Breast epithelium (tissue), 4 donors: ENCODE measurements at regions not wholly inside any gene's neighbourhood (a gene's known extent, or its start where the extent isn't known, plus 50 kb on each side); places are given as distances from the start of the nearest gene placed in this dataset.

Source experiments
- DNase-seq, 2 donors: peaks; one replicate each; pipeline ENCODE4 v3.0.0-alpha.2; 2019; ENCODE audit warnings: low spot score in 2 of 2
- H3K27ac ChIP-seq, 2 donors: fragments of 200-600 bp; sonication (generic) in 1 of 2; one replicate each; pipeline ENCODE4 v1.5.1; 2016 to 2019; ENCODE audit warnings: mild to moderate bottlenecking in 1 of 2
- H3K27me3 ChIP-seq, 2 donors: fragments of 200-600 bp; sonication (generic) in 1 of 2; one replicate each; pipeline versions ENCODE4 v1.5.1 to v1.6.0; 2017 to 2019; ENCODE audit warnings: control low read depth in 1 of 2, mild to moderate bottlenecking in 1 of 2
- H3K36me3 ChIP-seq: fragments of 200-600 bp; one replicate; pipeline ENCODE4 v1.5.1; 2019
- H3K4me1 ChIP-seq, 2 donors: fragments of 200-600 bp; sonication (generic); one replicate each; pipeline ENCODE4 v1.5.1; 2016 to 2019; ENCODE audit warnings: control low read depth in 1 of 2
- H3K4me3 ChIP-seq, 3 donors: fragments of 200-600 bp; sonication (generic); 1 replicate in 2 of 3; 2 replicates in 1 of 3; pipeline ENCODE4 v1.5.1; 2016 to 2019; ENCODE audit warnings: mild to moderate bottlenecking in 3 of 3, moderate library complexity in 2 of 3
- H3K9me3 ChIP-seq, 2 donors: fragments of 200-600 bp; sonication (generic) in 1 of 2; one replicate each; pipeline ENCODE4 v1.5.1; 2016 to 2019; ENCODE audit warnings: control low read depth in 1 of 2
- CTCF ChIP-seq, 3 donors: fragments of 450-650 bp; IDR thresholded peaks; one replicate each; pipeline ENCODE4 v1.5.1; 2016 to 2017; ENCODE audit warnings: antibody characterized with exemption in 3 of 3, mild to moderate bottlenecking in 3 of 3, moderate library complexity in 3 of 3
- POLR2A ChIP-seq: fragments of 450-650 bp; IDR thresholded peaks from one replicate; pipeline ENCODE4 v1.6.1; 2016; ENCODE audit warnings: antibody characterized with exemption, mild to moderate bottlenecking, moderate library complexity
- POLR2AphosphoS5 ChIP-seq, 3 donors: sonication (generic); formaldehyde crosslinking; IDR thresholded peaks; one replicate each; pipeline ENCODE4 v1.6.1; 2017; ENCODE audit warnings: antibody characterized with exemption in 3 of 3
- intact Hi-C: fragments of 100-400 bp; cut with DNase I; formaldehyde crosslinking; loops from one replicate; pipeline ENCODE4 v1.15.1; 2023; ENCODE audit warnings: low total_unique reads

GRCh38 chr20:10924644-10925201 lies 250.9 kb upstream of the JAG1 start:
- no peaks in the 10 kb centered on the region for H3K27me3 ChIP-seq
- intact Hi-C loops, result no loop called here
- H3K9me3 ChIP-seq, result no peaks in the 10 kb centered on the region
- H3K36me3 ChIP-seq, result no peaks in the 10 kb centered on the region
- TF ChIP-seq CTCF (IDR thresholded peaks at IDR 0.05) (no peak), POLR2A (no peak), POLR2AphosphoS5 (IDR thresholded peaks at IDR 0.05) (no peak)
- H3K4me3 ChIP-seq, result no peak overlapping the region
- H3K4me1 ChIP-seq, result no peaks in the 10 kb centered on the region
- DNase-seq, result no peak
- peak overlapping the region; percentile 14 for H3K27ac ChIP-seq

- intact Hi-C loops, result no loop called here
- TF ChIP-seq POLR2A (no peak), CTCF (IDR thresholded peaks at IDR 0.05) (no peak), POLR2AphosphoS5 (IDR thresholded peaks at IDR 0.05) (no peak)
- no peak overlapping the region for H3K27ac ChIP-seq
Measured at GRCh38 chr20:10925767-10926166, 252.0 kb upstream of the JAG1 start.

GRCh38 chr20:10927011-10927583 lies 253.3 kb upstream of the JAG1 start:
- Histone ChIP-seq H3K27ac (no peak overlapping the region), H3K9me3 (no peaks in the 10 kb centered on the region), H3K27me3 (no peaks in the 10 kb centered on the region), H3K36me3 (no peaks in the 10 kb centered on the region), H3K4me1 (no peaks in the 10 kb centered on the region), H3K4me3 (no peak overlapping the region)
- intact Hi-C loops, result no loop called here
- no peak for DNase-seq
- no peak for TF ChIP-seq POLR2AphosphoS5 (IDR thresholded peaks at IDR 0.05)
- TF ChIP-seq POLR2A, result no peak
- TF ChIP-seq CTCF (IDR thresholded peaks at IDR 0.05), result no peak

More at GRCh38 chr20:10925767-10926166, 252.0 kb upstream of the JAG1 start:
- no peak for DNase-seq
- no peak overlapping the region for H3K4me3 ChIP-seq
- no peaks in the 10 kb centered on the region for H3K36me3 ChIP-seq
- H3K9me3 ChIP-seq, result no peaks in the 10 kb centered on the region
- H3K4me1 ChIP-seq, result no peaks in the 10 kb centered on the region
- H3K27me3 ChIP-seq, result no peaks in the 10 kb centered on the region

- intact Hi-C loops, result no loop called here
- Histone ChIP-seq H3K9me3 (no peaks in the 10 kb centered on the region), H3K27me3 (no peaks in the 10 kb centered on the region), H3K4me3 (no peak overlapping the region), H3K36me3 (no peaks in the 10 kb centered on the region), H3K4me1 (no peaks in the 10 kb centered on the region), H3K27ac (peak overlapping the region in 1 of 2 donors; percentile 51)
- TF ChIP-seq POLR2AphosphoS5 (IDR thresholded peaks at IDR 0.05) (no peak), CTCF (IDR thresholded peaks at IDR 0.05) (no peak), POLR2A (no peak)
- DNase-seq, result no peak
Measured at GRCh38 chr20:10927936-10928840, 254.4 kb upstream of the JAG1 start.

GRCh38 chr20:10928841-10929421 lies 255.1 kb upstream of the JAG1 start:
- Histone ChIP-seq H3K9me3 (no peaks in the 10 kb centered on the region), H3K27ac (no peak overlapping the region), H3K4me3 (no peak overlapping the region), H3K36me3 (no peaks in the 10 kb centered on the region), H3K4me1 (no peaks in the 10 kb centered on the region), H3K27me3 (no peaks in the 10 kb centered on the region)
- DNase-seq, result no peak
- intact Hi-C loops, result no loop called here
- TF ChIP-seq POLR2A, result no peak
- no peak for TF ChIP-seq POLR2AphosphoS5 (IDR thresholded peaks at IDR 0.05)
- no peak for TF ChIP-seq CTCF (IDR thresholded peaks at IDR 0.05)
